ENCODE measurements at regions not wholly inside any gene's neighbourhood (a gene's known extent, or its start where the extent isn't known, plus 50 kb on each side); places are given as distances from the start of the nearest gene placed in this dataset.

GRCh38 chr14:105855246-105855892 lies 329.0 kb downstream of the TMEM121 start:
- Mint-ChIP-seq H3K4me1 (ENCODE audit: low read depth) (no peaks in the 10 kb centered on the region), H3K27me3 (ENCODE audit: insufficient read depth) (no peaks in the 10 kb centered on the region), H3K4me3 (no peak overlapping the region), H3K9me3 (peaks cover 54% of the 10 kb centered on the region), H3K27ac (no peak overlapping the region), H3K36me3 (ENCODE audit: low read depth) (peaks cover 7% of the 10 kb centered on the region; the same call in 1 of the 2 replicates)
- DNase-seq: no peak
- no peak for TF ChIP-seq CTCF (IDR thresholded peaks at IDR 0.05)

GRCh38 chr14:105855893-105856675 lies 329.7 kb downstream of the TMEM121 start:
- no peak for DNase-seq
- Mint-ChIP-seq H3K27ac (no peak overlapping the region), H3K27me3 (ENCODE audit: insufficient read depth) (no peaks in the 10 kb centered on the region), H3K9me3 (peaks cover 57% of the 10 kb centered on the region), H3K36me3 (ENCODE audit: low read depth) (peaks cover 7% of the 10 kb centered on the region; the same call in 1 of the 2 replicates), H3K4me1 (ENCODE audit: low read depth) (no peaks in the 10 kb centered on the region), H3K4me3 (no peak overlapping the region)
- TF ChIP-seq CTCF (IDR thresholded peaks at IDR 0.05): no peak

- H3K9me3 Mint-ChIP-seq: peaks cover 57% of the 10 kb centered on the region
- H3K4me1 Mint-ChIP-seq (ENCODE audit: low read depth): no peaks in the 10 kb centered on the region
- no peak overlapping the region for H3K27ac Mint-ChIP-seq
- no peak for TF ChIP-seq CTCF (IDR thresholded peaks at IDR 0.05)
- H3K27me3 Mint-ChIP-seq (ENCODE audit: insufficient read depth): no peaks in the 10 kb centered on the region
- no peak for DNase-seq
- H3K4me3 Mint-ChIP-seq: no peak overlapping the region
- peaks cover 7% of the 10 kb centered on the region; the same call in 1 of the 2 replicates for H3K36me3 Mint-ChIP-seq (ENCODE audit: low read depth)
These were observed 330.4 kb downstream of the TMEM121 start for GRCh38 chr14:105856676-105857219.

GRCh38 chr14:105857220-105857825 lies 330.9 kb downstream of the TMEM121 start:
- no peak for TF ChIP-seq CTCF (IDR thresholded peaks at IDR 0.05)
- H3K27me3 Mint-ChIP-seq (ENCODE audit: insufficient read depth): no peaks in the 10 kb centered on the region
- H3K36me3 Mint-ChIP-seq (ENCODE audit: low read depth): peaks cover 7% of the 10 kb centered on the region; the same call in 1 of the 2 replicates
- H3K4me1 Mint-ChIP-seq (ENCODE audit: low read depth): no peaks in the 10 kb centered on the region
- H3K9me3 Mint-ChIP-seq: peaks cover 57% of the 10 kb centered on the region
- no peak overlapping the region for H3K4me3 Mint-ChIP-seq
- DNase-seq: no peak
- H3K27ac Mint-ChIP-seq: no peak overlapping the region

- Mint-ChIP-seq H3K36me3 (ENCODE audit: low read depth) (peaks cover 7% of the 10 kb centered on the region; the same call in 1 of the 2 replicates), H3K27ac (no peak overlapping the region), H3K9me3 (peaks cover 60% of the 10 kb centered on the region), H3K4me3 (no peak overlapping the region), H3K4me1 (ENCODE audit: low read depth) (no peaks in the 10 kb centered on the region), H3K27me3 (ENCODE audit: insufficient read depth) (no peaks in the 10 kb centered on the region)
- no peak for DNase-seq
- no peak for TF ChIP-seq CTCF (IDR thresholded peaks at IDR 0.05)
These were observed 331.7 kb downstream of the TMEM121 start for GRCh38 chr14:105857826-105858675.
